ENCODE measurements at regions not wholly inside any gene's neighbourhood (a gene's known extent, or its start where the extent isn't known, plus 50 kb on each side); places are given as distances from the start of the nearest gene placed in this dataset.

DNA sequence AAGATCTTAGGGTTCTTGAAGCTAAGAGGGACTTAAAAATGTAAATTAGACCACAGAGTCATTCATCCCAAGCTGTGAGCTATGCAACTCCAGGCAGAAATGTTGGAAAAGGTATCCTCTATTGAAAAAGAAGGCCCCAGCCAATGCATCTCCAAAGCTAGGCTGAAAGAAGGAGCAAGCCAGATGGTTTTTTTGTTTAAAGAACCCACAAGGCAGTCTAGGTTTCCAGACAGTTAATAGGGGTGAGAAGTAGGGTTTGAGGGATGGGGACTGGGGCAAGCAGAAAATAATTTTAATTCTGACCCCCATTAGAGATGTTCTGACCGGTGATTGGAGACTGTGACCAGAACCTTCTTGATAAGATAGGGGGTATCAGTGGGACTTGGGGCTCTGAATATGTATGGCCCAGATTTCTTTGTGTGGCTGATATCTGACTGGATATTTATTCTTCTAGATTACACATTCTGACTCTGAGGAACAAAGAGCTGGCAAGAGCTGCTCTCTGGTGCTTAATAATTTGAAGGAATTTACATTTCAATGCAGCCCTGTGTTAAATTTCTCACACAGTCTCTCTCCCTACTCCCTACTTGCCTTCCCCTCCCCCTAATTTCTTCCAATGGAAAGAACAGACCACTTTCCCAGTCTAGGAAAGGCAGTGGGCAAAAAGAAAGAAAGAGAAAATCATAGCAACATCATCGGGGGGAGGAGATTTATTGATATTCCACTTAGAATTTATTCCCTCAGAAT, 104.9 kb downstream of the NUF2 start:
- TF ChIP-seq, protein P1, sequence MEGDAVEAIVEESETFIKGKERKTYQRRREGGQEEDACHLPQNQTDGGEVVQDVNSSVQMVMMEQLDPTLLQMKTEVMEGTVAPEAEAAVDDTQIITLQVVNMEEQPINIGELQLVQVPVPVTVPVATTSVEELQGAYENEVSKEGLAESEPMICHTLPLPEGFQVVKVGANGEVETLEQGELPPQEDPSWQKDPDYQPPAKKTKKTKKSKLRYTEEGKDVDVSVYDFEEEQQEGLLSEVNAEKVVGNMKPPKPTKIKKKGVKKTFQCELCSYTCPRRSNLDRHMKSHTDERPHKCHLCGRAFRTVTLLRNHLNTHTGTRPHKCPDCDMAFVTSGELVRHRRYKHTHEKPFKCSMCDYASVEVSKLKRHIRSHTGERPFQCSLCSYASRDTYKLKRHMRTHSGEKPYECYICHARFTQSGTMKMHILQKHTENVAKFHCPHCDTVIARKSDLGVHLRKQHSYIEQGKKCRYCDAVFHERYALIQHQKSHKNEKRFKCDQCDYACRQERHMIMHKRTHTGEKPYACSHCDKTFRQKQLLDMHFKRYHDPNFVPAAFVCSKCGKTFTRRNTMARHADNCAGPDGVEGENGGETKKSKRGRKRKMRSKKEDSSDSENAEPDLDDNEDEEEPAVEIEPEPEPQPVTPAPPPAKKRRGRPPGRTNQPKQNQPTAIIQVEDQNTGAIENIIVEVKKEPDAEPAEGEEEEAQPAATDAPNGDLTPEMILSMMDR (IDR thresholded peaks at IDR 0.05; ENCODE audit: extremely low read depth, missing control alignments): no peak
- DNase-seq (ENCODE audit: low spot score): no peak

DNA sequence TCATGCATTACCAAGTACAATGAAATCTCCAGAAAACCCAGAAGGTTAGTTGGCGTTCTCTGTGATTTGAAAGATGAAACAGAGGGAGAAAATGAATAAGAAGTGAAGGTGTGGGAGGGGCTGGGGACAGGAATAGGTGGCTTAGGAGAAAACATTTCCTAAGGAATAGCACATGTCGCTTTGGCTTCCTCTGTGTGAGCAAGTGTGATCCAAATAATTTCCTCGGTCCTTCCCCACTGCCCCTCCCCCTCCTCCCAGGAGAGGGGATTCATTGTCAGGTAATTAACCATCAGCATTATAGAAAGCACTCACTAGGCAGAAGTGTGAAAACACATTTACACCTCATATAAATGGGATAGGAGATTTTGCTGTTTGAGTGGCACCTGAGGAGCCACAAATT, 105.5 kb downstream of the NUF2 start:
- TF ChIP-seq, protein P1 (IDR thresholded peaks at IDR 0.05; ENCODE audit: extremely low read depth, missing control alignments): no peak

DNA sequence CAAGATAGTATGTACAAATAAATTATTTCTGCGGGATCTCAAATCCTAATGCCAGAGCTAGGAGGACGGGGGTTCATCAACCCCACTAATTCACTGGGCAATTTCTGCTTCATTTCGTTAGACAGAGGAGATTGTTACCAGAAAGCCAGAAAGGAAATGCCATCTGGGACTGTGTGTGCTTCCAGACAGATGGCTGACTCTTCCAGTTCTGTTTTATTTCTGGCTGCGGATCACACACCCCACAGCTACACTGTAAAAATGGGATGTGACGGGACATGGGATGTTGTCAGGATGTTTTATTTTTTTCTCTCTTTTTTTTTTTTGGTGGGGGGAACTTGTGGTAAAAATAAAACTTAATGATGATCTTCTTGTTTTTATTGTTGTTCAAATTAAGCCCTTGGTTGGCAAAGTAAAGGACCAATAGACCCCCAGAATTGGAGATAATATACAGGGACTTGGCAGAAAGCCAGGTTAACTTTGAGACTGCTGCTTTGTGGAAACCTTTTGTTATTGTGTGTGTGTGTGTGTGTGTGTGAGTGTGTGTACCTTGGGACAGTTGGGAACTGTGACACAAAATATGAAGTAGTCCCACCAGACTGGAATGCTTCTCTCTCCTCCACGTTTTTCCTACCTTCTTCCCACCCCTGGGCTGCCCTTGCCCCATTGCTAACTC, 114.5 kb downstream of the NUF2 start:
- TF ChIP-seq, protein P1 (IDR thresholded peaks at IDR 0.05; ENCODE audit: extremely low read depth, missing control alignments): no peak
- no peak for DNase-seq (ENCODE audit: low spot score)

More for the DNA sequence above, 105.5 kb downstream of the NUF2 start:
- no peak for DNase-seq (ENCODE audit: low spot score)

DNA sequence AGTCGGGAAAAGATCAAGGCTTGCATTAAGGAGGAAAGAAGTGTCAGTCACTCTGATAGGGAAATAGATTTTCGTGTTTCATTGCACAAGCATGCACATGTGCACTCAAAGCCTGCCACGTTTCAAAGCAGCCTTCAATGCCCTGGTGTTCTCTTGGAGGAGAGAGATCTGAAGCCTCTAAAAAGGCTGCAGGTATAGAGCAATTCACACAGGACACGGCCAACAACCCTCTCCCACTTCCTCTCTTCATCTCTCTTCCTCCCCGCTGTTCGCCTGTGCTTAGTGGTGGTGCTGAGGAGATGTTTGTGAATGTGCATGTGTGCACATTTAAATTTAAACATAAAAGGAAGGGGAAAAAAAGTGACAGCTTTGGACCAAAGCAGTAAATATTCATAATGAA, 117.7 kb downstream of the NUF2 start:
- DNase-seq (ENCODE audit: low spot score): no peak
- TF ChIP-seq, protein P1 (IDR thresholded peaks at IDR 0.05; ENCODE audit: extremely low read depth, missing control alignments): no peak

DNA sequence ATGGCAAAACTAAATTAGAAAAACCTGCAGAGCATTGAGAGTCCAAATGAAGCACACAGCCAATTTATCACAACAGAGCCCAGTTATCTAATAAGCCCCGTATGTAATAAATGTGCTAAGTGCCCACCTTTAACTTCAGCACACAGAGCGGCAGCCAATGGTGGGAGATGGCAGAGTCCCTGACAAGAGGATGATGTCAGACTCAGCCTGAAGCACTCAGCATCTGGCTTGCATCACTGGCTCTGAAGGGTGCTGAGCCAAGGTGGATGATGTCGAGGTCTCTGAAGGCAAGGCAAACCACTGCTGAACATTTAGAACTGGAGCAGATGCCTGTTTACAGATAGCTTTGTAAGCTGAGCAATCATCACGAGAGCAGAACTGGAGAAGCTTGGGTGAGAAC, 118.3 kb downstream of the NUF2 start:
- TF ChIP-seq, protein P1 (IDR thresholded peaks at IDR 0.05; ENCODE audit: extremely low read depth, missing control alignments): no peak
- DNase-seq (ENCODE audit: low spot score): no peak

DNA sequence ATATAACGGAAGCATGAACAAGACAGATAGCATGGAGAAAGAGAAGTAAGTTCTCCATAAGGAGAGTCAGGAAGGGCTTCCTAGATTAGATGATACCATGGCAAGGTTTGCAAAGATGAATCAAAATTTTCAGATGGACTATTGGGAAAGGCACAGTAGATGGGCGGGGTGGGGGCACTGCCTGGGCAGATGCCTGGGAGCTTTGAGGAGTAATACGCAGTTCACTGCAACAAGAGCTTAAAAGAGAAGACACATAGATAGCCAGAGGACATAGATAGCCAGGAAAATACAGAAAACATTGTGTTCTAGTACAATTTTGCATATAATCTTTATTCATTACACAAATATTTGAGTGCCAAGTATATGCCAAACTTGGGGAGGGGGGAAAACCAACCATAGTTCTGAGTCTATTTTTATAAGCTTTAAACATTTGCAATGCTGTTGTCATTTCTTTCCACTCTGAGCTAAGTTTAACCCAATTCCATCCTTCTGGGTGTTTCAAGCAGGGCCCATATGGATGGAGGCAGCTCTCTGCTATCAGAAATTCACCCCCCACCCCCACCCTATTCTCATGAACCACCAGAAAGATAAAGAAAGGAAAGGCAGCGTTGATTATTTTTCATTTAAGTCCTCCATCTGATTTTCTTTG, 120.6 kb downstream of the NUF2 start:
- TF ChIP-seq, protein P1 (IDR thresholded peaks at IDR 0.05; ENCODE audit: extremely low read depth, missing control alignments): no peak
- no peak for DNase-seq (ENCODE audit: low spot score)

DNA sequence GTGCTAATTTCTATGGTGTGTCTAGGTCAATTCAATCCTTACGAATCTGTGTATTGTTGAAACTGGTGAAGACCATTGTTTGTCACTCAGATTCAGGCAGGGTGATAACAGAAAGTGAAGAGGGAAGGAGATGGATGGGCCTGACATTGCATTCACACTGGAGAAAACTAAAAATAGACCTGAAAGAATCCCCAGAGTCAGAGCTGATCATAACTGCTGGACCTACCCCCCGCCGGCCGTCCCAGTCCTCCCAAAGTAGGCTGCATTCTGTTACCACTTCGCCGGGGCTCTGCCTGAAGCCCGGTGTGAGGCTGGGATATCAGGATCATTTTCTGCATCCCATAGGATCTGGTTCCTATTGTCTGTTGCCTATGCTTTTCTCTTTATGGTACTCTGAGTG, 121.1 kb downstream of the NUF2 start:
- TF ChIP-seq, protein P1 (IDR thresholded peaks at IDR 0.05; ENCODE audit: extremely low read depth, missing control alignments): no peak

More for the DNA sequence above, 121.1 kb downstream of the NUF2 start:
- no peak for DNase-seq (ENCODE audit: low spot score)

Measured in GM20000 (cell line).